Thyroid gland (tissue), 4 donors: ENCODE measurements at regions not wholly inside any gene's neighbourhood (a gene's known extent, or its start where the extent isn't known, plus 50 kb on each side); places are given as distances from the start of the nearest gene placed in this dataset.
A peak's percentile ranks its signal among the peaks of the same experiment; 100 is the strongest.
"Not testable (repeated sequence)": the region's sequence is repeated elsewhere in the genome, so short reads cannot be mapped to it uniquely, and the experiment has no call there.

Source experiments
- DNase-seq, 2 donors: peaks; one replicate each; pipeline ENCODE4 v3.0.0-alpha.2; 2019
- H3K27ac ChIP-seq, 3 donors: fragments of 200-600 bp; sonication (generic); 1 replicate in 2 of 3; 2 replicates in 1 of 3; pipeline ENCODE4 v1.5.1; 2016 to 2019; ENCODE audit warnings: mild to moderate bottlenecking in 1 of 3, moderate library complexity in 1 of 3
- H3K27me3 ChIP-seq: fragments of 200-600 bp; sonication (generic); one replicate; pipeline ENCODE4 v1.5.1; 2019
- H3K36me3 ChIP-seq, 2 donors: fragments of 200-600 bp; sonication (generic); one replicate each; pipeline ENCODE4 v1.5.1; 2016 to 2019
- H3K4me1 ChIP-seq, 2 donors: fragments of 200-600 bp; sonication (generic); one replicate each; pipeline ENCODE4 v1.5.1; 2017 to 2019
- H3K4me3 ChIP-seq, 3 donors: fragments of 200-600 bp; sonication (generic); replicated peaks in 1 of 3; 1 replicate in 2 of 3; 2 replicates in 1 of 3; pipeline ENCODE4 v1.5.1; 2016; ENCODE audit warnings: mild to moderate bottlenecking in 1 of 3
- H3K9me3 ChIP-seq: fragments of 200-600 bp; sonication (generic); one replicate; pipeline ENCODE4 v1.5.1; 2017
- CTCF ChIP-seq, 6 experiments: fragments of 200-600 bp in 3 of 6; fragments of 450-650 bp in 3 of 6; sonication (generic) in 3 of 6; IDR thresholded peaks; one replicate each; pipeline ENCODE4 v1.5.1; 2016 to 2019; ENCODE audit warnings: antibody characterized with exemption in 6 of 6, mild to moderate bottlenecking in 2 of 6, inconsistent platforms in 1 of 6, moderate library complexity in 1 of 6
- POLR2A ChIP-seq, 2 donors: fragments of 450-650 bp; IDR thresholded peaks; one replicate each; pipeline ENCODE4 v1.6.1; 2017; ENCODE audit warnings: antibody characterized with exemption in 2 of 2, mild to moderate bottlenecking in 2 of 2, moderate library complexity in 1 of 2
- WGBS, 2 donors: methylation state at CpG; one replicate each; pipeline ENCODE4 v1.1.5; 2017; 5-methylcytosine and 5-hydroxymethylcytosine counted together
- intact Hi-C: fragments of 100-400 bp; cut with DNase I; formaldehyde crosslinking; loops from one replicate; pipeline ENCODE4 v1.15.1; 2023

GRCh38 chr15:30824518-30825195 is 79.1 kb upstream of the FAN1 start:
- no peak for DNase-seq
- intact Hi-C loops: no loop called here
- Histone ChIP-seq H3K4me3 (no peak overlapping the region), H3K4me1 (no peaks in the 10 kb centered on the region), H3K27me3 (no peaks in the 10 kb centered on the region), H3K36me3 (no peaks in the 10 kb centered on the region), H3K9me3 (no peaks in the 10 kb centered on the region), H3K27ac (no peak overlapping the region)
- 77 to 81% methylated on average over 14 of the region's 14 CpGs for WGBS, 2 donors
- TF ChIP-seq POLR2A (IDR thresholded peaks at IDR 0.05) (no peak), CTCF (IDR thresholded peaks at IDR 0.05) (no peak)

GRCh38 chr15:30827625-30828303 is 76.0 kb upstream of the FAN1 start:
- TF ChIP-seq POLR2A (IDR thresholded peaks at IDR 0.05) (no peak), CTCF (IDR thresholded peaks at IDR 0.05) (no peak)
- Histone ChIP-seq H3K4me3 (no peak overlapping the region), H3K27me3 (no peaks in the 10 kb centered on the region), H3K9me3 (no peaks in the 10 kb centered on the region), H3K36me3 (no peaks in the 10 kb centered on the region), H3K27ac (no peak overlapping the region), H3K4me1 (no peaks in the 10 kb centered on the region)
- no peak for DNase-seq
- intact Hi-C loops: no loop called here
- WGBS, 2 donors: 87% methylated on average over 9 to 10 of the region's 10 CpGs

GRCh38 chr15:30828304-30828639 is 75.4 kb upstream of the FAN1 start:
- H3K36me3 ChIP-seq, H3K27ac ChIP-seq, H3K4me1 ChIP-seq, H3K27me3 ChIP-seq, intact Hi-C loops, H3K4me3 ChIP-seq, H3K9me3 ChIP-seq: not testable (repeated sequence)
- WGBS, 2 donors: 36 to 44% methylated on average over 8 of the region's 8 CpGs
- DNase-seq: peak in 1 of 2 donors; percentile 12

GRCh38 chr15:30830961-30831360 is 72.8 kb upstream of the FAN1 start:
- no peak for DNase-seq
- Histone ChIP-seq H3K4me1 (no peaks in the 10 kb centered on the region), H3K9me3 (no peaks in the 10 kb centered on the region), H3K27ac (no peak overlapping the region), H3K27me3 (no peaks in the 10 kb centered on the region), H3K36me3 (no peaks in the 10 kb centered on the region), H3K4me3 (no peak overlapping the region)
- intact Hi-C loops: no loop called here
- WGBS, 2 donors: 84 to 85% methylated on average over 4 of the region's 4 CpGs
- TF ChIP-seq POLR2A (IDR thresholded peaks at IDR 0.05) (no peak), CTCF (IDR thresholded peaks at IDR 0.05) (no peak)

GRCh38 chr15:30833379-30833778 is 70.3 kb upstream of the FAN1 start:
- H3K27me3 ChIP-seq, H3K4me1 ChIP-seq, DNase-seq, H3K36me3 ChIP-seq, H3K27ac ChIP-seq, H3K9me3 ChIP-seq, H3K4me3 ChIP-seq, intact Hi-C loops: not testable (repeated sequence)
- WGBS, 2 donors: 69 to 73% methylated on average over 7 of the region's 7 CpGs

GRCh38 chr15:30841639-30842038 is 62.1 kb upstream of the FAN1 start:
- H3K27ac ChIP-seq, H3K4me3 ChIP-seq, H3K36me3 ChIP-seq, H3K27me3 ChIP-seq, DNase-seq, H3K4me1 ChIP-seq, intact Hi-C loops, H3K9me3 ChIP-seq: not testable (repeated sequence)
- 93 to 98% methylated on average over 2 of the region's 2 CpGs for WGBS, 2 donors

GRCh38 chr15:30842798-30843472 is 60.8 kb upstream of the FAN1 start:
- H3K9me3 ChIP-seq, H3K27ac ChIP-seq, H3K4me1 ChIP-seq, H3K27me3 ChIP-seq, DNase-seq, H3K36me3 ChIP-seq, intact Hi-C loops, H3K4me3 ChIP-seq: not testable (repeated sequence)
- 43 to 57% methylated on average over 4 to 5 of the region's 5 CpGs for WGBS, 2 donors

- H3K4me3 ChIP-seq, H3K27me3 ChIP-seq, H3K4me1 ChIP-seq, H3K9me3 ChIP-seq, intact Hi-C loops, H3K36me3 ChIP-seq, DNase-seq, H3K27ac ChIP-seq: not testable (repeated sequence)
- 77 to 91% methylated on average over 1 of the region's 1 CpG for WGBS, 2 donors
Measured at GRCh38 chr15:30845536-30845935, 58.2 kb upstream of the FAN1 start.
